ENCODE measurements at regions not wholly inside any gene's neighbourhood (a gene's known extent, or its start where the extent isn't known, plus 50 kb on each side); places are given as distances from the start of the nearest gene placed in this dataset.

DNA sequence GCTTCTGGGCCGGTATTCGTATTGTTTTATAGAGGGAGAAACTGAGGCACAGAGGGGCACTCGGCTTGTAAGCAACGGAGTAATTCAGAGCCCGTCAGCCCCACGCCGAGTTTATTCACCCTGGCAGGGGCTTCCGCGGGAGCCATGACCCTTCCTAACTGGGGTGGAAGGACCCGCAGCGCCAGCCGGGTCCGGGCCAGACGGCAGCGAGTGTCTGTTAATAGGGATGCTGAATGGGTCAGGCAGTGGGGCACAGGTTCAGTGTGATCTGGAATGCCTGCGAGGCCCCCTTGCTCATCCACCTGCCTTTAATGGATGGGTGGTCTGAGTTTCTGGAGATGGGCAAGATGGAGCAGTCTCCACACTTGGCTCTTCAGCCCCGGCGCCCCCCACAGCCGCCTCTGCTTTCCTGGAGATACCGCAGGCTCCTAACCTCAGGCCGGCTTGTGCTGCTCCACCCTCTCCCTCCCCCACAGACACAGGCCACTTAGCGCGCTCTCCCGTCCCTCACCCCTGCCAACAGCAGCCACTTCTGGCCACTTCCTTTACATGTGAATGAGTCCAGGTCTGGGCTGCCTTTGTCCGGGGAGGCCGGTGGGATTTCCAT lies 147.1 kb downstream of the ERCC6L2 start:
- no peak for TF ChIP-seq EP300 (IDR thresholded peaks at IDR 0.05)
- no peak for TF ChIP-seq POLR2A (IDR thresholded peaks at IDR 0.05)
- TF ChIP-seq POLR2AphosphoS5 (IDR thresholded peaks at IDR 0.05), result no peak
- TF ChIP-seq, protein P1, sequence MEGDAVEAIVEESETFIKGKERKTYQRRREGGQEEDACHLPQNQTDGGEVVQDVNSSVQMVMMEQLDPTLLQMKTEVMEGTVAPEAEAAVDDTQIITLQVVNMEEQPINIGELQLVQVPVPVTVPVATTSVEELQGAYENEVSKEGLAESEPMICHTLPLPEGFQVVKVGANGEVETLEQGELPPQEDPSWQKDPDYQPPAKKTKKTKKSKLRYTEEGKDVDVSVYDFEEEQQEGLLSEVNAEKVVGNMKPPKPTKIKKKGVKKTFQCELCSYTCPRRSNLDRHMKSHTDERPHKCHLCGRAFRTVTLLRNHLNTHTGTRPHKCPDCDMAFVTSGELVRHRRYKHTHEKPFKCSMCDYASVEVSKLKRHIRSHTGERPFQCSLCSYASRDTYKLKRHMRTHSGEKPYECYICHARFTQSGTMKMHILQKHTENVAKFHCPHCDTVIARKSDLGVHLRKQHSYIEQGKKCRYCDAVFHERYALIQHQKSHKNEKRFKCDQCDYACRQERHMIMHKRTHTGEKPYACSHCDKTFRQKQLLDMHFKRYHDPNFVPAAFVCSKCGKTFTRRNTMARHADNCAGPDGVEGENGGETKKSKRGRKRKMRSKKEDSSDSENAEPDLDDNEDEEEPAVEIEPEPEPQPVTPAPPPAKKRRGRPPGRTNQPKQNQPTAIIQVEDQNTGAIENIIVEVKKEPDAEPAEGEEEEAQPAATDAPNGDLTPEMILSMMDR (IDR thresholded peaks at IDR 0.05), result no peak
- intact Hi-C loops (cut with DNase I; ENCODE audit: low total_unique reads), result no loop called here
- Histone ChIP-seq H3K27me3 (peaks cover 0 to 48% (median 24%) of the 10 kb centered on the region in 3 donors), H3K4me1 (peaks cover 28 to 45% (median 37%) of the 10 kb centered on the region in 4 donors), H3K36me3 (peaks cover 0 to 1% (median 0%) of the 10 kb centered on the region in 4 donors), H3K27ac (peak overlapping the region; percentile 74 to 93 (median 84)), H3K9me3 (no peaks in the 10 kb centered on the region), H3K4me3 (peak overlapping the region; percentile 57 to 67 (median 62))
- peak in 1 of 2 donors; percentile 67 for DNase-seq
- 35 to 54% (median 39%) methylated on average over 21 to 26 of the region's 26 CpGs for WGBS, 5 donors

DNA sequence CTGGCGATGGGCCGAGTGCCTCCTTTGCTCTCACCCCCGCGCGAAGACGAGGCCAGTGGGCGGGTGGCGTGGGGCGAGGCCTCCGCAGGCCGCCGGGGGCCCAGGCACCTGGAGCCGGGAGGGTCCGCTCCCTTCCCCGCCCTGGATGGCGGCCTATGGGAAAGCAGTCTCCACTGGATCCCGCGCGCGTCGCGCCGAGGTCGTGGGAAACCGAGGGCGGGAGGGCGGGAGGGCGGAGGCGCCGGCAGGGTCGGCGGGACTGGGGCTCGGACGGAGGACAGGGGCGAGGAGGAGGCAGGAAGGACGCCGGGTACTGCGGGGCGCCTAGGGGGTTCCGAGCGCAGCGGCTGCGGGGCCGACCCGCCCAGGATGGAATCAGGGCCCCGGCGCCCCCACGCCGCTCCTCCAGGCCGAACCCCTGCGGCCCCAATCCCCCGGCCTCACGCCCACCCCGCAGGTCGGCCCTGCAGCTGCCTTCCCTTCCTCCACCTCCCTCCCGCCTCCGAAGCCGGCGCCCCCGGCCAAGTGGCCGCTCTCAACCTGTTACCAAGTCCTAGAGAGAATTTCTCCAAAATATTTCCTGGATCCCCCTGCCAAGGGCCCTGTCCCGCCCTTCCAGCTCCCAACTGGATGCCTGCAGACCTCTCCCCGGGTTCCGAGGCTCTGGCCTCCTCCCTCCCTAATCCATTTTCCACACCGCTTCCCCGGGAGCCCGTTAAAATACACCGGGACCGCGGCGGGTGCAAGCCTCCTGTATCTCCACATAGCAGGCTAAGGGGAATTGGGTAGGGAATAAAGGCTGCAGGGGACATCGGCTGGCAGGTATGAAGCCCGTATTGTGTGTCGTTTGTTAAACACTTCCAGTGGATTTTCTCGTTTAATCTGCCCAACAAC lies 146.3 kb downstream of the ERCC6L2 start:
- Histone ChIP-seq H3K36me3 (peaks cover 0 to 8% (median 6%) of the 10 kb centered on the region in 4 donors), H3K9me3 (no peaks in the 10 kb centered on the region), H3K27ac (peak overlapping the region; percentile 74 to 93 (median 84)), H3K4me3 (peak overlapping the region; percentile 57 to 67 (median 62)), H3K27me3 (peaks cover 0 to 41% (median 19%) of the 10 kb centered on the region in 3 donors), H3K4me1 (peaks cover 23 to 38% (median 31%) of the 10 kb centered on the region in 4 donors)
- DNase-seq, result peak in 1 of 2 donors; percentile 70
- intact Hi-C loops (cut with DNase I; ENCODE audit: low total_unique reads), result no loop called here
- TF ChIP-seq POLR2AphosphoS5 (IDR thresholded peaks at IDR 0.05) (no peak), POLR2A (IDR thresholded peaks at IDR 0.05) (no peak), EP300 (IDR thresholded peaks at IDR 0.05) (no peak)
- TF ChIP-seq, protein P1 (IDR thresholded peaks at IDR 0.05), result no peak
- 1 to 5% (median 1%) methylated on average over 28 to 74 of the region's 75 CpGs for WGBS, 5 donors

DNA sequence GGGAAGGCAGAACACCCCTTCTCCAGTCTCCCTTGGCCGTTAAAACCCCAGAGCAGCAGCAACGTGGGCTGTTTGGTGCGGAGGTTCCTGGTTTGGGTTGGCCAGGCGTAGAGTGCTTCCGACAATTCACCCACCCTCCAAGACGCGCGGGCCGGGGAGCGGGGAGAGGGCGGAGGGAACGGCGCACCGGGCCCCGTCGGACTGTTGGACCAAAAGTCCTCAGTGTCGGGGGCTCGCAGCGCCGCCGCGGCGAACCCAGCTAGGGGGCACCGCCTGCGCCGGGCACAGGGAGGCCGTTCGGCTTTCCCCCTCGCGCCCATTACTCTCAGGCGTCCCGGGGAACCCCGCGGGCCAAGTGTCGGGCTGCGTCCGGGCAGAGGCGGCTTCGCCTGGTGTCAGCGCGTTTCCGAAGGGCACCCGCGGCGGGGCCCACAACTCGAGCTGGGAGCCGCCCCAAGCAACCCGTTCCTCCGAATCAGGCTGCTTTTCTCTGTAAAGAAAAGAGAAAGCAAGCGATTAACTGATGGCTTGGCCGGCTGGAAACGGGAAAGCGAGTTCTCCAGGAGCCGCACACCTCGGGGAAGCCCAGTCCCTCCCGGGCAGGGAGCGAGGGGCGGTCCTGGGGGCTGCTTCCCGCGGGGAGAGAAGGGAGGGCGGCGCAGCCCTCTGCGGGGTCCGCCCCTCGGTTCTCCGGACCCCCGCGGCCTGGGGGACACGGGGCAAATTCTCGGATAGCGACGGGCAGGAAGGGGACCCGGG lies 145.5 kb downstream of the ERCC6L2 start:
- WGBS, 5 donors, result 0 to 1% (median 1%) methylated on average over 43 to 73 of the region's 73 CpGs
- TF ChIP-seq POLR2A (IDR thresholded peaks at IDR 0.05) (no peak), POLR2AphosphoS5 (IDR thresholded peaks at IDR 0.05) (peak in 1 of 3 donors; percentile 19), EP300 (IDR thresholded peaks at IDR 0.05) (no peak)
- intact Hi-C loops (cut with DNase I; ENCODE audit: low total_unique reads), result no loop called here
- peak overlapping the region; percentile 74 to 93 (median 84) for H3K27ac ChIP-seq
- peaks cover 23 to 37% (median 30%) of the 10 kb centered on the region in 4 donors for H3K4me1 ChIP-seq
- peak in 1 of 2 donors; percentile 78 for DNase-seq
- H3K9me3 ChIP-seq, result no peaks in the 10 kb centered on the region
- H3K27me3 ChIP-seq, result peaks cover 0 to 38% (median 19%) of the 10 kb centered on the region in 3 donors
- peak overlapping the region; percentile 57 to 67 (median 62) for H3K4me3 ChIP-seq
- peaks cover 0 to 8% (median 7%) of the 10 kb centered on the region in 4 donors for H3K36me3 ChIP-seq

DNA sequence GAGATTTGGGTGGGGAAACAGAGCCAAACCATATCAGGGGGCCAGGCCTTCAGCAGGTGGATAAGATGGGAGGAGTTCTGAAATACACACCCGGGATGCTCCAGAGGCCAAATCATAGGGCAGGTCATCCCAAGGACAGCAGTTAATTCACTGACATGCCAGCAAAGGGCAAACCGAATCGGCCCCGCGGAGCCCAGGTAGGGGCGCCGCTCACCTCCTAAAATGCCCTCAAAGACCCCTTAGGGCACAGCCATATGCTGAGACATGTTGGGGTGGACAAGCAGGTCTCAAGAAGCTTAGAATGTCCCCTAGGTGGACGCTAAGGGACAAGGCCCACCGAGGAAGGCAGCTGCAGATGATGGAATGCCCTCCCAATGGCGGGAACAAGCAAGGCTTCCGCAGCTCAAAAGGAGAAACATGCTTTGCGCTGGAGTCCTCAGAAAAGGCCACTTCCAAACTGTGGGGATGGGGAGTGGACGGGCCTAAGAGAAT lies 144.9 kb downstream of the ERCC6L2 start:
- Histone ChIP-seq H3K4me3 (peak overlapping the region; percentile 57 to 67 (median 62)), H3K4me1 (peaks cover 23 to 37% (median 30%) of the 10 kb centered on the region in 4 donors), H3K27ac (peak overlapping the region; percentile 74 to 93 (median 84)), H3K36me3 (peaks cover 0 to 8% (median 7%) of the 10 kb centered on the region in 4 donors), H3K9me3 (no peaks in the 10 kb centered on the region), H3K27me3 (peaks cover 0 to 36% (median 19%) of the 10 kb centered on the region in 3 donors)
- WGBS, 5 donors, result 42 to 57% (median 52%) methylated on average over 7 to 13 of the region's 13 CpGs
- intact Hi-C loops (cut with DNase I; ENCODE audit: low total_unique reads), result no loop called here
- TF ChIP-seq, protein P1 (IDR thresholded peaks at IDR 0.05), result no peak
- no peak for TF ChIP-seq POLR2A (IDR thresholded peaks at IDR 0.05)
- no peak for TF ChIP-seq EP300 (IDR thresholded peaks at IDR 0.05)
- no peak for DNase-seq

Small RNA genes in the stretch of these regions (small RNA-seq; reads per million reads assigned to genes)
- gene RF00019, result 0 reads per million in 4 donors

Measured in stomach (tissue), 8 donors.